DMS53 (cell line): ENCODE measurements at regions not wholly inside any gene's neighbourhood (a gene's known extent, or its start where the extent isn't known, plus 50 kb on each side); places are given as distances from the start of the nearest gene placed in this dataset.

Source experiments
- DNase-seq: peaks from one replicate; lab custom pipeline; 2025; lab: John Stamatoyannopoulos, UW

DNA sequence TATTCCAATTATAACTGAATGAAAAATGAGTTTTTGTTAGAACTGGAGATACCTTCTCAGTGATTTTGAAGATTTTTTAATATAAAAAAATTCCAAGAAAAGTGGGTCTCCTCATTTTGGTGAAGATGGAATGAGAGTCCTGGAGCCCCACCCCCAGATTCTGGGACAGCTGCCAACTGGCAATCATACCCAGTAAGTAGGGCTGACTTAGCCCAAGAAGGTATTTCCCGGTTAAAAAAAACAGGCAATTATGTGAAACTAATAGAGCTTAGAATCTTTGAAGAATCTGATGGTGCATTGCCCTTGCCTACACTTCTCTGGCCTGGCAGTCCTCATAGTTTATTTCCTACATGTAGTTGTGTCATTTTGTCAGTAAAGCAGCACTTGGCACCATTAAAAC, 52.8 kb upstream of the VWDE start:
- no peak for DNase-seq

DNA sequence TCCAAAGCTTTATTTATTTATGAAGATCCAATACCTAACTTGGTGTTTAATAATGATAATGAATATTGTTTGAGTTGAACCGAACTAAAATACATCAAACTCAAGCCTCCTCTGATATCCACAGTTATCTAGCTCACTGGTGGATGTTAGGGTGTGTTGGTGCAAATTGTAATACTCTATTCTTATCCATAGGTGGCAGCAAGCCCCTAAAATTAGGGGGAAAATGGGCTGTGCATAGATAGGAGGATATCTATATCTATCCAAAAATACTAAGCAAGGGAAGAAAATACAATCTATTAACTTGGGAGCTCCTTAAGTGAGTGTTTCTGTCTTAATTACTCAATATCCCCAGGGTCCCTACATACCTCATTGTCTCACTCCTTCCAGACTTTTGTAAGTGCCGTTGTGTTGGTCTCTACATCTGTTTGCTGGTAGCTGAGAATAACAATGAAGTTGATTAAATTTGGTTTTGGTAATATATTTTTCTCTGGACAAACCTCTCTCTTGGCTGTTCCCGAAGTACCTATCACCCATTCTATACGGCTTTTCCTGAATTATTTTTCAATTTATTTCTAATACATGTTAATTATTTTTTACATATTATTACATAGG, 55.0 kb upstream of the VWDE start:
- DNase-seq: peak; percentile 82

DNA sequence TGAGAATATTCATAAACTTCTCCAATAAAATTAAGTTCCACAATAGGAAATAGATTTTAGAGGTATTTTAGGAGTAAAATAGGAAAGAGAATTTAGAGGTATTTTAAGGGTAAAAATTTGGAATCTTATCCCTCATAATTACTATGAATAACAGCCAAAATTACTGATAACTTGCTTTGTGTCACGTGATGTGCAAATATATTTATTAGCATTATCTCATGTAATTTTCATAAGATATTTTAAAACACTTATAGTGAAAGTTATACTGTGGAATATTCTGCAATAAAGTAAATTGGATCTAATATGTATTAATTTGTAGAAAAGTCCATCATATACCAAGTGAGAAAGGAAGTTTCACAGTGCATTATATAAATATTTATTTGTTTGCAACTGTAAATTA, 64.2 kb upstream of the VWDE start:
- DNase-seq: no peak

DNA sequence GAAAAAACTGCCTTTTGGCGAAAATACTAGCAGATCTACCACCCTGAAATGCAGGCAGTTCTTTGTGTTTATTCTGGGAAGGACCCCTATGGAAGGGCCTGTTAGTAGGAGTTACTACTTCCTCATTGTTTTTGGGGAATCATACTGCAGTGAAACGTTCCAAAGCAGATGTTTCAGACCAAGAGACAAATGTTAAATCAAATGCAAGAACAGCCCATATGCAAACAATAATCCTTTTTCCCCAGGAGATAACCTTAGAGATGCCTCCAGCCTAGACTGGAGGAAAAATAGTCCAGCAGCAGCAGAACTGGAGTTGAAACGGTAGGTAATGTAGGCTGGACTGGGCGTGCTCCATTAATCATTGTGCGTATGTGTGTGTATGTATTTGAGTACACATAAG, 65.9 kb upstream of the VWDE start:
- DNase-seq: no peak

DNA sequence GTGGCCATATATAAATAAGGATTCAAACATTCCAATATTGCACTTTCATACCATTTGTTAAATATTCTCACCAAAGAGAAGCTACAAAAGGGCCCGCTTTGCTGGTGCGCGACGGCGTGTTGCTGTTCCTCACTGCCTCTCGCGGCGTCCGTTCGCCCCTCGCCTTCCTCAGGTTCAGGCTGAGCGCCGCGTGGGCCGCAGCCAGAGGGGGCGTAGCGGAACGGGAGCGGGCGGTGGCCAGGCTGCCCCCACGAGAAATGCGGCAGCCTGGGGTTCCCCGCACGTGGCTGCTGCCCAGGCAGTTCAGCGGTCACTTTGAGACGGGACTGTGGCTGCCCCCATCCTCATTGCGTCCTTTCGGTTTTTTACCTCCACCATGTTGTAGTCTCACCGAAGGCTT, 67.3 kb upstream of the VWDE start:
- no peak for DNase-seq

DNA sequence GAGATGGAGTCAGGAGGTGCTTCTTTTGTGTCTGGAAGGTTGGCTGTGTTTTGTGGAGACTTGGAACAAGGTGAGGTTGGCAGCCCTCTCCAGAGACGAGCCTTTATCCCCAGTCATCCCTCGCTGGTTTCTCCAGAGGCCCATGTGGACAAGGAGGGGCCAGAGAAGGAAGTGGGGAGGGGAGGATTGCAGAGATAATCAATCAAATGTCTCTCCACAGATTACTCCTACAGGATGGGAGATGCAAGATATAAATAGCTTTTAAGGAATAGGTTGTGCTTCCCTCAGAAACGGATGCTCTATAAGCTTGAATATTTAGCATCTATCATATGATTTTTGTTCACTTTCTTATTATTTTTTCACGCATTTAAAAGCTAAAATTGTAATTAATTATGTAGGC, 70.4 kb upstream of the VWDE start:
- no peak for DNase-seq

DNA sequence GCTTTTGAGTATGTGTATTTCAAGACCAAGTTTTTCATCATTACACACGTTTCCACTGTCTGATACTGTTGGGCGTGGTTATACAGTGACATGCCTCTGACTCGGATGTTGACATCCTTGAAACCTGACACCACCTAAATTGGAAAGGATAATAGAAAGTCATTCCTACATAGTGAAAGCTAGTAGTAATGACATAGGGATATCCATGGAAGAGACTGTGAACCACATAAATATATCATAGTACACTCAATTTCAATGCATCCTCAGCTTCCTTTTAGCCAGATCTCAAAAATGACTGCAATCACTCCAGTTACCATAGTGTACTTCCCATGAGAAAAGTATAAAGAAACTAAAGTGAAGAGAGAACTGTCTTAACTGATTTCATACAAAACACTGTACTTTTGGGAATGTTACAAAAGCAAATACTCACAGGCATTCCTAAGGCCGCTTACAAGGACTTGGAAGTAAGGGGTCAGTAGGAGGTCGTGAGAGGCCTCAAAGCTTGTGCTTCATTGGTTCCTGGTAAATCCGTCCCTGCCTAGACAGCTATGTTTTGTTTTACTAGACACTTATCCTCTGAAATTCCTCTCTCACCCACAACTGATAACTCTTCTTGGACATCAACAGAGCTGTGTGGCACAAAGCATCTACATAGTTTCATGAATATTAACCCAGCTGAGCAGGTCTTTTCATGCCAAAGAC, 71.8 kb upstream of the VWDE start:
- peak; percentile 76 for DNase-seq

DNA sequence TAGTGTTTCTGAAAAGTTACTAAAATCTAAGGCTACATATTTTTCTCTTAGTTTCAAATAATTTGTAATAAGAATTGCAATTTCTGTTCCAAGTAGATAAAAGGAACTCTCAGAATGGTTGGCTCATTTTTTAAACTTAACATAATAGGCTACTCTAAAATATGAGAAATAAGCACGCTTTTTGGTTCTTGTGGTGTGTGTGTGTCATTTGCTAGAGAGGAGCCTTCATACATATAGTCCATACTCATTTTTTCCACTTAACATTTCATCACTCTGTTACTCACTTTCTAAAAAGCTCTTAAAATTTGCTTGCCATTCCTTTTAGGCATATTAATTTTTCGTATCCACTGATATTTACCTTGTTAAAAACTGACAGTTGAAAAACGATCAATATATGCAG, 74.0 kb upstream of the VWDE start:
- DNase-seq: no peak

DNA sequence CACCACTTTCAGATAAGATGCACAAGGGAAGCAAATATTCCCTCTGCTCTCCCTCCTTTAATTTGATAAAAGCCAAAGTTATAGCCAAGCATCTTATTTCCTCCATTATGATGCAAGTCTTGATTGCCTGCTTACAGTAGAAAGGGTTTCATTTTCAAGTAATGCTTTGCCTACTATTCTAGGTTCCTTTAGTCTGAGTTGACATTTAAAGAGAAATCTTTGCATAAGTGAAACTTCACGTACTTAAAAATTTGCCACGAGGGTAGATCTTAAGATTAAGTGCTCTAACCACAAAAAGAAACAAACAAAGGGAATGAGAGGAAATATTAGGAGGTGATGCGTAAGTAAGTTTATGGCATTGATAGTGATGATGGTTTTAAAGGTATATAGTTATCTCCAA, 78.1 kb upstream of the VWDE start:
- DNase-seq: no peak

DNA sequence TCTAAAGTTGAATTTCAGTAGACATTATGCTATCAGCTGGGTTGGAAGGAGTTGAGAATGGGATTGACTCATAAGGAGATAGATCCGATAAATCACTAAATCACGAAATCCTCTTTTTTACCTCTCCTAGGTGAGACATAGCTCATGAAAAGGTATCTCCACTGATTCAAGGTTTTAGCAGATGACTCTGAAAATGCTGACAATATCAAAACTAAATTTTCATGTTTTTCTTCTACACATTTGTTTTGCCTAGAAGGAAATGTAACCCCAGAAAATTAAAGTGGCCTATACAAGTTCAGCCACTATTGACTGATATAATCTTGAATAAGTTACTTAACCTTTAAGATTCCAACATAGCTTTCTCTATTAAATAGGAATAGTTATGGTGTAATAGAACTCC, 82.2 kb upstream of the VWDE start:
- no peak for DNase-seq

DNA sequence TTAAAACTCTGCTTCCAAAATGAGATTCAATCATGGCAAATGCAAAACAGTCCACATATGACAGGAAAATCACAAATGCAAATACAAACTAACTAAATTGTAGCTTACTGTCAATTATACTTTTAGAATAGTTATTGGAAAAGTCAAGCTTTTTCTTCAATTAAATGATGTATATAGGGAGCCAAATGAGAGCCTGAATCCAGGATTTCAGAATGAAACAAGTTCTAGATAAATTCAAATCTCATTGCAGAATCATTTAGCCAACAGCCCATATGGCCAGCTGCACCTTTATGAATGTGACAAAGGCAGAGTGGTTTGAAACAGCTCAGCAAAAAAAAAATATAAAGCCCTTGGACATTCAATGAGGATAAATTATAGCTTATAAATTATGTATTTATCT, 82.2 kb upstream of the SCIN start:
- DNase-seq: no peak

DNA sequence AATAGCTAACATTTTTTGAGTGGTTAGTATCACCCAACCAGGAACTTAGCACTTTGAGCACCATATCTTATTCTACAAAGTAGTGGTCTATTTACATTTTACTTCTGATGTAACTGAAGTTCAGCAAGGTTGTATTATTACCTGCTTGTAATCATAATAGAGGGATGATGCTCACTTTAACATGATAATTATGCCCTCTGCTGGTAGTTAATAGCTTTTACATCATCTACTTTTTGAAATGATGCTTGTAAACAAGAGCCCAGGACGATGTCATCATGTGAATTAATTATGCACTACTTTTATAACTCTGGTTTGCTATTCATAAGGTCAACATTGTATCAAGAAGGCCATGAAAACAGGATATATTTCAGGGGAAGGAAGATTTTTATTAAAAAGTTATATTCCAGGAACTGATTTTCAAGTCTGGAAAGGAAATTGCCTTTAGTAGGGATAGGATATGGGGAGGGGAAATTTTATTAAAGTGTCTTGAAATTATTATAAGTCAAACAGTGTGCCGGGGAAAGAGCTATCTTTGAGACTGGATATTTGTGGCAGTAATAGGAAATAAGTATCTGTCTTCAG, 80.3 kb upstream of the SCIN start:
- DNase-seq: peak; percentile 85

DNA sequence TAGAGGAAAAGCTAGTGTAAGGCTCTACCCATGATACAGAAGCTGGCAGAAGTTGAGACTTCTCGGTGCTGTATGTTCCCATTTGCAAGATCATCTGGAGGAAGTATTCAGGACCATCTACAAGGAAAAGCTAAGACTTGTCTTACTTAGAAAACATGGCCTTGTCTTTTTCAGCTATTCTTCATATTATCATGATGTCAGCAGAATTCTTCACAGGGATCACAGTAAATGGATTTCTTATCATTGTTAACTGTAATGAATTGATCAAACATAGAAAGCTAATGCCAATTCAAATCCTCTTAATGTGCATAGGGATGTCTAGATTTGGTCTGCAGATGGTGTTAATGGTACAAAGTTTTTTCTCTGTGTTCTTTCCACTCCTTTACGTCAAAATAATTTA, 79.6 kb upstream of the SCIN start:
- DNase-seq: no peak

DNA sequence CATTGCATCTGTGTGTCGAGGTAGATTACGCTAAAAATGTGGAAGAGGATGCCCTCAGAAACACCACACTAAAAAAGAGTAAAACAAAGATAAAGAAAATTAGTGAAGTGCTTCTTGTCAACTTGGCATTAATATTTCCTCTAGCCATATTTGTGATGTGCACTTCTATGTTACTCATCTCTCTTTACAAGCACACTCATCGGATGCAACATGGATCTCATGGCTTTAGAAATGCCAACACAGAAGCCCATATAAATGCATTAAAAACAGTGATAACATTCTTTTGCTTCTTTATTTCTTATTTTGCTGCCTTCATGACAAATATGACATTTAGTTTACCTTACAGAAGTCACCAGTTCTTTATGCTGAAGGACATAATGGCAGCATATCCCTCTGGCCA, 79.0 kb upstream of the SCIN start:
- no peak for DNase-seq

DNA sequence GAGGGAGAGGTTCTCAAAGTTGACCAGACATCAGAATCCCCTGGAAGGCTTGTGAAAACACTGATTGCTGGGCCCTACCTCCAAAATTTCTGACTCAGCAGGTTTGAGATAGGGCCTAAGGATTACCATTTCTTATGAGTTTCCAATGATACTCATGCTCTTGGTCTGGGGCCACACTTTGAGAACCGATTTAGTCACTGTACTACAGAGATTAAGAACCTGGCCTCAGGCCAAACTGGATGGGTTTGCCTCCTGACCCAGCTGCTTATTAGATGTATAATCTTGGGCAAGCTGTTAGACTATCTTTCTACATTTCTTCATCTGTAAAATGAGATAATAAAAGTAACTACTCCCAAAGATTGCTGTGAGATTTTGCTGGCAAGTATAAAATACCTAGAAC, 77.1 kb upstream of the SCIN start:
- DNase-seq: no peak

DNA sequence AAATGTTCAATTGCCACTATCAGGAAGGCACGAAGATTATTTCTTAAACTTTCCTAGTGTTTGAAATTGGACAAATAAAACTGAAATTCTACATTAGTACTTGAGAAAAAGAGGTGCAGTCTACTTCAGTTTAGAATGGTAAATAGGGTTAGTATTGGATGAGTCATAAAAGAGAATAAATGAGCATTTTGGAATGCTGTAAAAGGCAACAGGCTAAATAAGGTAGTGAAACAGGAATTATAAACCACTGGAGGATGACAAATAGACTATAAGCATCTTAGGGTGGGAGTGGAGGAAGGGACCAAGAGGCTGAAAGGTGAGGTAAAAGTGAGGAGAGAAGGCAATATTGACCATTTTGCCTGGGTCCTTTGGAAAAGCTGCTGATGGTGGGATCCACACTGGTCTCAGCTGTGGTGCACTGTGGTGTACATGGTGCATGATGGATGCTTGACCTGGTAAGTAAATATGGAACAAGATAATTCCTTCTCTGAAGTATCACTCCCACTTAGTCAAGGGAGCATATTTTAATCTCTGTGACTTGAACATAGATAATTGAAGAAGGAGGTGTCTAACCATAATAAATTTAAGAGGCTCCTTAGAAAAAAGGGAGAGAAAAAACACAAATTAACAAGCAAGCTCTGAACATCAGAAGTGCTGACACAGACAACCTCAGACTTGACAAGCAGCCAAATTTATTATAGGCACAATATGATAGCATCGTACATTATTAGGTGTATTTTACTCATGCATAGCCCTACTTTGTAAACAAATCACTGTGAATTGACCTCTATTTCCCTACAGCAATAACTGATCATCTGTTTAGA, 76.4 kb upstream of the SCIN start:
- DNase-seq: no peak

DNA sequence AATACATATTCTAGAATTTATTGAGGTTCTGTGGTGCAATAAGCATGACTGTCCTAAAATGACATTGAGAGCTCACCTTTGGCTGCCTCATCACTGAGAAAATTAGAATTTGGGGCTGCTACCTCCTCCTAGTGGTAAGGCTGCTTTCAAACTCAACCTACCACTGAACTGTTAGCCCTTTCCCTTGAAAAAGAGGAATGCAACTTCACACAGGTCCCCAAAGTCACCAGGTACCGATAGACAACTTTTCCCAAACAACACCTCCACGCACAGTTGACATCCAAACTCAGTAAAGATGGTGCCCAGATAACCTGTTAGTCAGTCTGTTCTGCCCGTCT, 75.9 kb upstream of the SCIN start:
- DNase-seq: no peak

DNA sequence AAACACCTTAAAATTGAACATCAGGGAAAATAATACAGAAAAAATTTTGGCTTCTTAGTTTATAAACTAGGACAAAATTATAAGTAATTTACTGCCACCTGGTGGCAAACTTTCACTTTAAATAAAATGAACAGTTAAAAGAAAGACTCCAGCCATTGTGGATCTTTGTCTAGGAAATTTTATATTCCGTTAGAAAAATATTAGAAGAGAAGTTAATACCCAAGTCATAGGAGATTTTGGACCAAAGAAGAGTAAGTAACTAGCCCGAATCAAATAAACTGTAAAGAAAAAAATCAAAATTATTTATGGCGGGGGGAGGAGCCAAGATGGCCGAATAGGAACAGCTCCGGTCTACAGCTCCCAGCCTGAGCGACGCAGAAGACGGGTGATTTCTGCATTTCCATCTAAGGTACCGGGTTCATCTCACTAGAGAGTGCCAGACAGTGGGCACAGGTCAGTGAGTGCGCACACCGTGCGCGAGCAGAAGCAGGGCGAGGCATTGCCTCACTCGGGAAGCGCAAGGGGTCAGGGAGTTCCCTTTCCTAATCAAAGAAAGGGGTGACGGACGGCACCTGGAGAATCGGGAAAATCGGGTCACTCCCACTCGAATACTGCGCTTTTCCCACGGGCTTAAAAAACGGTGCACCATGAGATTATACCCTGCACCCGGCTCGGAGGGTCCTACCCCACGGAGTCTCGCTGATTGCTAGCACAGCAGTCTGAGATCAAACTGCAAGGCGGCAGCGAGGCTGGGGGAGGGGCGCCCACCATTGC, 73.4 kb upstream of the SCIN start:
- peak; percentile 87 for DNase-seq

DNA sequence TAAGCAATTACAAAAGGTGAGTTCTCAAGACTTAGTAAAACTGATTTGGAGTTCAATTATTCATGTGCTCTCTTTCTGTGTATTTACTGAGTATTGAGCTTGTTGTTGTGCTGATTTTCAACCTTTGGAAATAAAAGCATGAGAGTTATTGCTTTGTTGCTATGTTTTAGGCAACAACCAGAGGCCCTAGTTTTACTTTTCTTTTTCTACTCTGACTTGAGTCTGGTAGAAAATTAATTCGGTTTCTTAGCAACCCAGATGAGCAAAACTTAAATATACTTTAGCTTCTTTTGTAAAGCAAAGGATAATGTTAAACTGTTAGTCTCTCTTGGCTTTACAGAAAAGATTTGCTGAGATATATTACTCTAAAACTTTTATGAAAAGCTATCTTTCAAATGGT, 66.4 kb upstream of the SCIN start:
- no peak for DNase-seq

DNA sequence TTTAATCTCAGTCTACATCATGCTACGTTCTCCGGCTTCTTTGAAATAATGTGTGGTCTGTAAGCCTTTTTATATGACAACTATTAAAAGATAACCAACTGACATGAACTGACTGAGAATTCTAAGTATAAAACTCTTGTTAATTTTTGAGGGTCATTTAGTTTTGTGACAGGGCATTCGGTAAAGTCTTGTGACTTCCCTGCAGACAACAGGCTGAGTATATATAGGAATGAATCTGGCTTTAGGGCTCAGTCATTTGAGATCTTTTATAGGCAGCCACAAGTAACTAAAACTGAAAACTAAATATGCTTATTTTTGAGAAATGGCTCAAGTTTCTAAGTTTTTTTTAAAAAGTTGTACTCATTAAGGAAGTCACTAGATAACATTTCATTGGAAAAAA, 62.5 kb upstream of the SCIN start:
- DNase-seq: no peak

DNA sequence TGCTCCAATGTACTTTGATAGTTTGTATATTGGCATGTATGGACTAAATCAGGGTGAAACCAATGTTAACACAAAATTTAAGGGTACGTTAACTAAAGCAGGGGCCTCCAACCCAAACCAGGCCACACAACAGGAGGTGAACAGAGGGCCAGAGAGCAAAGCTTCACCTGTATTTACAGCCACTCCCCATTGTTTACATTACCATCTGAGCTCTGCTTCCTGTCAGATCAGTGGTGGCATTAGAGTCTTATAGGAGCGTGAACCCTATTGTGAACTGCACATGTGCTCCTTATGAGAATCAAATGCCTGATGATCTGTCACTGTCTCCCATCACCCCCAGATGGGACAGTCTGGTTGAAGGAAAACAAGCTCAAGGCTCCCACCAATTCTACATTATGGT, 62.0 kb upstream of the SCIN start:
- DNase-seq: peak; percentile 89

DNA sequence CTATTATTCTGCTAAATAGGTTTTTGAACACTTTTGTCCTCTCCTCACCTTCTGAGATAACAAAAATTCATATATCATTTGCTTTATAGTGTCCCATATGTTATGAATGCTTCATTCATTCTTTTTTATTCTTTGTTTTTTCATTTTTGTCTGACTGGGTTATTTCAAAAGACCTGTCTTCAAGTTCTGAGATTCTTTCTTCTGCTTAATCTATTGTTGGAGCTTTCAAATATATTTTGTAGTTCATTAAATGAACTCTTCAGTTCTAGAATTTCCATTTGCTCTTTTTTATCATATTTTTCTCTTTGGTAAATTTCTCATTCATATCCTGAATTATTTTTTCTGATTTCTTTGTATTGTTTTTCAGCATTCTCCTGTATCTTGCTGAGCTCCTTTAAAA, 53.1 kb upstream of the SCIN start:
- no peak for DNase-seq
